HL-60 (cell line): ENCODE measurements at regions not wholly inside any gene's neighbourhood (a gene's known extent, or its start where the extent isn't known, plus 50 kb on each side); places are given as distances from the start of the nearest gene placed in this dataset.

Experiments used
- DNase-seq, 2 experiments: peaks; one replicate each; pipeline ENCODE4 v3.0.0-alpha.2; 2010 to 2020; ENCODE audit warnings: low read depth in 1 of 2, low spot score in 1 of 2
- H3K27ac ChIP-seq: fragments of 250-450 bp; sonication (Bioruptor Pico); replicated peaks from 2 replicates; pipeline ENCODE4 v1.5.1; 2020; ENCODE audit warnings: mild to moderate bottlenecking, moderate library complexity
- H3K27me3 ChIP-seq: fragments of 250-450 bp; sonication (Bioruptor Pico); 2 replicates; pipeline ENCODE4 v1.5.1; 2021; ENCODE audit warnings: mild to moderate bottlenecking, moderate library complexity; ENCODE audit not compliant: insufficient read depth, poor library complexity, severe bottlenecking
- H3K4me3 ChIP-seq: replicated peaks from 2 replicates; pipeline ENCODE4 v1.5.1; 2011; ENCODE audit warnings: mild to moderate bottlenecking, control low read depth, low read length; ENCODE audit not compliant: insufficient read depth
- CTCF ChIP-seq: IDR thresholded peaks from one replicate; pipeline ENCODE4 v1.5.1; 2011; ENCODE audit warnings: low read length, control low read depth, inconsistent platforms; ENCODE audit not compliant: insufficient read depth
- GABPA ChIP-seq: IDR thresholded peaks from 2 replicates; pipeline ENCODE4 v1.6.1; 2012; ENCODE audit warnings: low read depth
- POLR2AphosphoS5 ChIP-seq: IDR thresholded peaks from 2 replicates; pipeline ENCODE4 v1.6.1; 2012; ENCODE audit warnings: low read depth
- REST ChIP-seq: IDR thresholded peaks from 2 replicates; pipeline ENCODE4 v1.6.1; 2012; ENCODE audit warnings: low read depth; ENCODE audit not compliant: insufficient replicate concordance
- SPI1 ChIP-seq: IDR thresholded peaks from 2 replicates; pipeline ENCODE4 v1.6.1; 2012; ENCODE audit warnings: low read depth, mild to moderate bottlenecking, borderline replicate concordance

- Histone ChIP-seq H3K27ac (no peak overlapping the region), H3K27me3 (peaks cover 8% of the 10 kb centered on the region), H3K4me3 (no peak overlapping the region)
- TF ChIP-seq SPI1 (no peak), REST (no peak), POLR2AphosphoS5 (no peak), GABPA (no peak), CTCF (no peak)
- no peak for DNase-seq
These were observed 64.7 kb upstream of the ASAP2 start for GRCh38 chr2:9141706-9142460.

- no peak for DNase-seq
- Histone ChIP-seq H3K27me3 (peaks cover 8% of the 10 kb centered on the region), H3K27ac (no peak overlapping the region), H3K4me3 (no peak overlapping the region)
- TF ChIP-seq CTCF (no peak), REST (no peak)
These were observed 65.4 kb upstream of the ASAP2 start for GRCh38 chr2:9141091-9141667.

- TF ChIP-seq SPI1 (no peak), GABPA (no peak), POLR2AphosphoS5 (no peak), CTCF (no peak), REST (no peak)
- no peak overlapping the region for H3K4me3 ChIP-seq
- peaks cover 8% of the 10 kb centered on the region for H3K27me3 ChIP-seq
- no peak for DNase-seq
- H3K27ac ChIP-seq, result no peak overlapping the region
These were observed 66.0 kb upstream of the ASAP2 start for GRCh38 chr2:9140645-9141044.
